ENCODE measurements at regions not wholly inside any gene's neighbourhood (a gene's known extent, or its start where the extent isn't known, plus 50 kb on each side); places are given as distances from the start of the nearest gene placed in this dataset.
"Not testable (repeated sequence)": the region's sequence is repeated elsewhere in the genome, so short reads cannot be mapped to it uniquely, and the experiment has no call there.

DNA sequence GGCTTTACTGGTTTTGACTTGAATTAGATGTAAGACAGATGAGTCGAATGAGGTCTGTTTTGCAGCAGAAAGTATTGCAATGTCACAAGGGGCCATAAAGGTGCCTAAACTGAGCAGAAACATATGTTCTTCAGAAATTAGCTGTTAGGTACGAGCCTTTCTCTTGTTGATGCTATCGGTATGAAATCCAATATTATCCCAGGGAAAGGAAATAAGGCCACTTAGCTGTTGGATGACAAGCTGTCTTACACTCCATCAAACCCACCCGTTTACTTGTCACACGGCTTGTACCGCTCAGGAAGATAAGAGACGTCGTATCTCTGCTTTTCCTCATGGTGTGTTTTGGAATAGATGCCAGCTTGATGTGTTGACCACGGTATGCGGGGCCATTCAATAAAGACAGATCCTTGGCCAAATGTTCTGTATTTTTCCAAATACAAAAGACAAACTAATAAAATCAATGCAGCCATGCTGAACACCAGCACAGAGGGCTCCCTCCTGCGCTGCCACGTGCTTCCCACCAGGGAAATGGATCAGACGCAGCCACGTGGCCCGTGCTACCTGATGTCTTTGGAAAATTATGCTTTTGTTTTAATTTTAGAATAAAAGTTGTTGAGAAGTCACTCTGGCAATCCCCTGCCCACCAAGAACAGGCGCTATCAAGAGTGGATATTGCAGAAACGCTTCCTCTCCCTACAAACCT, 255.9 kb upstream of the SULF2 start:
- no peak for DNase-seq (ENCODE audit: low spot score)

- DNase-seq (ENCODE audit: low spot score) = no peak
Measured at GRCh38 chr20:48040491-48040890, 255.2 kb upstream of the SULF2 start.

DNA sequence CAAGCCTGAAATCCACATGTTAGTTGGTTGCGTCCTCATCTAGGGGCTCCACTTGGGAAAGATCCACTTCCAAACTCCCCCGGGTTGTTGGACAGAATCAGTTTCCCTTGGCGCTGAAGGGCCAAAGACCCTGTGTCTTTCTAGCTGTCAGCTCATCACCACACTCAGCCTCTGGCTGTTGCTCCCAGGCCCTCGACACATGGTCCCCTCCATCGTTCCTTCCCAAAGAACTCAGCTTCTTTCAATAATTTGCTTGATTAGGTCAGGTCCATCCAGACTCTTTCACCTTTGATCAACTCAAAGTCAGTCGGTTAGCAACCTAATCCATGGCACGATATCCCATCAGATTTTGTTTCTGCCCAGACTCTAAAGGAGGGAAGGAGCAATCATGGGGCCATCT, 254.8 kb upstream of the SULF2 start:
- DNase-seq (ENCODE audit: low spot score) = no peak

DNA sequence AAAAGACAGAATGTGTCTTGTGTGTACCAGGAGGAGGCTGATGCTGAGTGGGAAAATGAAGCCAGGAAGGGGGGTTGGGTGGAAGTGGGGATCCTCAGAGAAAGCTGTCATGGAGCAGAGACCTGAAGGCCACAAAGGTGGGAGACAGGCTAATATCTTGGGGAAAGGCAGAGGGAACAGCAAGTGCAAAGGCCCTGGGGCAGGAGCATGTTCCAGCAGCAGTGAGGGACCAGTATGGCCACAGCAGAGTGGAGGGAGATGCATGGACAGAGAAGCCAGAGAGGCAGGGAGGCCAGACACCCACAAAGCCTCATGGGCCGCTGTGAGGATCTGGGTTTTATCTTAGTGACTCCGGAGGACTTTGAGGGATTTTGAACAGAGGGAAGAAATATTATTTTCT, 254.2 kb upstream of the SULF2 start:
- DNase-seq (ENCODE audit: low spot score) = no peak

GRCh38 chr20:48038713-48039112, 253.4 kb upstream of the SULF2 start:
- no peak for DNase-seq (ENCODE audit: low spot score)

DNA sequence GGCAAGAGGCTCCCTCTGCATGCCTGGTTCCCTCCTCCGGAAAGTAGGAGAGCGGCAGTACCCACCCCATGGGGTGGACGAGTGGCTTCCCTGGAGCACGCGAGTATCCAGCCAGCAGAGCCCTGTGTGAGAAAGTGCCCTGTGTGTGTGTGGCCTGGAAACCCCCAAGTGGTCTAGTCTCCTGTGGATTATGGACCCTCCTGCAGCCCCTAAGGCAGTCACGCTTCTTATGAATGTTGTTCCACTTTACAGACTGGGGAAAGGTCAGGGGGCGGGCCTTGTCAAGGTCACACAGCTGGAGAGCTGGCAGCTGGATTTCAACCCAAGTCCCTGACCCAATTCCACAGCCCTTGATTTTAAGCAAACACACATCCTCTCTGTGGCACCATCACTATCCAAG, 252.5 kb upstream of the SULF2 start:
- not testable (repeated sequence) for DNase-seq (ENCODE audit: low spot score)

- no peak for DNase-seq (ENCODE audit: low spot score)
Measured at GRCh38 chr20:48035961-48036731, 250.9 kb upstream of the SULF2 start.

- DNase-seq (ENCODE audit: low spot score) = no peak
Measured at GRCh38 chr20:48034751-48035150, 249.5 kb upstream of the SULF2 start.

DNA sequence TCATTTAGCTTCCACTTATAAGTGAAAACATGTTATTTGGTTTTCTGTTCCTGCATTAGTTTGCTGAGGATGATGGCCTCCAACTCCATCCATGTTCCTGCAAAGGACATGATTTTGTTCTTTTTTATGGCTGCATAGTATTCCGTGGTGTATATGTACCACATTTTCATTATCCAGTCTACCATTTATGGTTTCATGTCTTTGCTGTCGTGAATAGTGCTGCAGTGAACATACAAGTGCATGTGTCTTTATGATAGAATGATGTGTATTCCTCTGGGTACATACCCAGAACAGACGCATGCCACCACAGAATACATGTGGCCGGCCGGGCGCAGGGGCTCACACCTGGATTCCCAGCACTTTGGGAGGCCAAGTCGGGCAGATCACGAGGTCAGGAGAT, 247.7 kb upstream of the SULF2 start:
- not testable (repeated sequence) for DNase-seq (ENCODE audit: low spot score)

- no peak for DNase-seq (ENCODE audit: low spot score)
Measured at GRCh38 chr20:48031122-48031521, 245.8 kb upstream of the SULF2 start.

- no peak for DNase-seq (ENCODE audit: low spot score)
Measured at GRCh38 chr20:48026981-48027592, 241.8 kb upstream of the SULF2 start.

DNA sequence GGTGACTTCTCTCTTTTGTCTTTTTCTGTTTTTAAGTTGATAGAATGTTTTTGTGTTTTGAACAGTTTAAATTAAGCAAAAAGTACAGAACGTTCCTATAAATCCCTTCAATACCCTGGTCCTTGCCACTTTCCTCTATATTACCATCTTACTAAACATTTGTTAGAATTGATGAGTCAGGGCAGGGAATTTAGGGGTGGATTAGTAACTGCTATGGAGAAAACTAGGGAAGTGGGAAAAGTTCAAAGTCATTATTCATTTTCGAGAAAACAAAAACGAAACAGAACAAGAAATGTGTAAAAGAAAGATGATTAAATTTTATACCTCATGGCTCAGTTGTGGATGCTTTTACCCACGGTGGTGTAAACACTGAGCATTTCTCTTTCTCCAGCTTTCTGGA, 240.4 kb upstream of the SULF2 start:
- no peak for DNase-seq (ENCODE audit: low spot score)

GRCh38 chr20:48025051-48025515, 239.8 kb upstream of the SULF2 start:
- DNase-seq (ENCODE audit: low spot score) = no peak

DNA sequence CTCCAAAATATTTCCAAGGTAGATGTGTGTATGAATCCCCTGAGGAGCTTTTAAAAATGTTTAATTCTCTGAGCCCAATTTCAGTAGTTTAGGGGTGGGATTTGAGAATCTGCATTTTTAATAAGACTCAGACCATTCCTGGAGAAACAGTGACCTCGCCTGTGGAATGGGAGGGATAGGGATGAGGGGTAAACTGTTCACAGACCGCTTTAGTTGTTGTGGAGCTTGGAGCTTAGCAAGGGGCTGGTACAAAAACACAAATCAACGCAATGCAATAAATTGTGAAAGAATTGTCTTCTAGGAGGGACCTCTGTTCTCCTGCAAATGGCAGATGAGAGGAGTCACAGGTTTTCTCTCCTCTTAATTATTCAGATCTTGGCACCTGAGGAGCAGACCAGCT, 239.3 kb upstream of the SULF2 start:
- DNase-seq (ENCODE audit: low spot score) = no peak

DNA sequence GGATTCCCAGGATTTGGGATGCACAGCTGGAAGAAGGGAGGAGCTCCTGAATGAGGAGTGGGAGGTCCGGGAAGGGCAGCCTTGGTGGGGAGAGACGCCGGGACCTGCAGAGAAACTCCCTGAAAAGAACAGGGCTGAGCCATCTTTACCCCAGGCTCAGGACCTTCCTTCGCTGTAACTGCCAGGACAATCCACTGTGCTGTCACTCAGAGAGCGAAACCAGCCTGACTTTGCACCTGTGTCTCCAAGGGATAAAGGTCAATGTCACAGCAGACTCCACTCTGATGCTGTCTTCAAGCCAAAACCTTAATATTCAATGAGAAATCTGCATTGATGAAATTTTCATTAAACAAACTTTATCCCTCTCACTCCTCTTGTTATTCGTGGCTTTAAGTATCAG, 235.4 kb upstream of the SULF2 start:
- DNase-seq (ENCODE audit: low spot score) = not testable (repeated sequence)

GRCh38 chr20:48019940-48020339, 234.7 kb upstream of the SULF2 start:
- no peak for DNase-seq (ENCODE audit: low spot score)

DNA sequence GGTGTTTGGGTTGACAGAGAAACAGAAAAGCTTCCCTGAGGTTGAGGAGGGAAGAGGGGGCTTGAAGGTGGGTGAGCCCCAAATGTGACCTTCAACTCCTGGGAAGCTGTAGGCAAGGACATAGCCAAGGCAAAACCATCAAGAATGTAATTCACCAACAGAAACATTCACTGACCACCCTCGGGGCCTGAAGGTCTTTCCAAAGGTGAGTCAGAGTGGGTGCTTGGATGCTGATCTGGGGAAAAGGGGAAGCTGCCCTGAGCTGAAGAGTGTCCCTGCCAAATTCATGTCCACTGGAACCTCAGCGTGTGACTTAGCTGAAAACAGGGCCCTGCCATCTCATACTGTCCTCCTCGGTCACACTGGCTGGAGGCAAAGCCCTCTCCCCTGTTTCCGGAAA, 234.2 kb upstream of the SULF2 start:
- no peak for DNase-seq (ENCODE audit: low spot score)

GRCh38 chr20:48018851-48019250, 233.6 kb upstream of the SULF2 start:
- not testable (repeated sequence) for DNase-seq (ENCODE audit: low spot score)

DNA sequence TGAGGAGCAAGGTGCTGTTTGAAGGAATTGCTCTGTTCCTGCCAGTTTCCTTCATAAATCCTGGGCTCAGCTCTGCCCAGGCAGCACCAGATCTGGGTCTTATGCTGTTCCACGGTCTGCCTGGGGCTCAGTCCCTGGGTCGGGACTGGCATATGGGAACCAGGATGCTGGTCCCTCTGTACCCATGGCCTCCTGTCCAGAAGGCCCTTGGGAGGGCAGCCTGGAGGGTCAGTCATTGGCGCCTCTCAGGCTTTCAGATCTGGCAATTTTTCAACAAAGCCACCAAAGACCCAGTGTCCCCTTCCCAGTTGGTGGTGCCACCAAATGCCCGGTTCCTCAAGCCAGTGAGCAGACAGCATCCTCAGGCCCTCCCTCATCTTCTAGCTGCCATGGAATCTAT, 232.7 kb upstream of the SULF2 start:
- DNase-seq (ENCODE audit: low spot score) = no peak

DNA sequence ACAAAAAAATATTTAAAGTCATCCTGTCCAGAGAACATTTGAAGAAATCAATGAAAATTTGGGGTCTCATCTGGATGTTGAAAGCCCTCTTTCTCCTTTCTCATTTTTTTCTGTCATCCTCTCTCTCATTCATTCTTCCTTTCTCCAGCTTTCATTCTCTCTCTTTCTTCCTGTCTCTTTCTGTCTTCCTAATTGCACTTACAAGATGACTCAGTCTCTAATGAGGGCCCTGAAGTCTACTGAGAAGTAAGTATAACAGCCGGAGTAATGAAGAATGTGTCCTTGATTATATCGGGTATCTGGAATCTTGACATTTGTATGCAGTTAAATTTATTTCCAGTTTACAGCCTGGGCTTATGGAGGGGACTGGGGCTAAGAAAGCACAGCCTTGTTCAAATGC, 232.2 kb upstream of the SULF2 start:
- DNase-seq (ENCODE audit: low spot score) = no peak

DNA sequence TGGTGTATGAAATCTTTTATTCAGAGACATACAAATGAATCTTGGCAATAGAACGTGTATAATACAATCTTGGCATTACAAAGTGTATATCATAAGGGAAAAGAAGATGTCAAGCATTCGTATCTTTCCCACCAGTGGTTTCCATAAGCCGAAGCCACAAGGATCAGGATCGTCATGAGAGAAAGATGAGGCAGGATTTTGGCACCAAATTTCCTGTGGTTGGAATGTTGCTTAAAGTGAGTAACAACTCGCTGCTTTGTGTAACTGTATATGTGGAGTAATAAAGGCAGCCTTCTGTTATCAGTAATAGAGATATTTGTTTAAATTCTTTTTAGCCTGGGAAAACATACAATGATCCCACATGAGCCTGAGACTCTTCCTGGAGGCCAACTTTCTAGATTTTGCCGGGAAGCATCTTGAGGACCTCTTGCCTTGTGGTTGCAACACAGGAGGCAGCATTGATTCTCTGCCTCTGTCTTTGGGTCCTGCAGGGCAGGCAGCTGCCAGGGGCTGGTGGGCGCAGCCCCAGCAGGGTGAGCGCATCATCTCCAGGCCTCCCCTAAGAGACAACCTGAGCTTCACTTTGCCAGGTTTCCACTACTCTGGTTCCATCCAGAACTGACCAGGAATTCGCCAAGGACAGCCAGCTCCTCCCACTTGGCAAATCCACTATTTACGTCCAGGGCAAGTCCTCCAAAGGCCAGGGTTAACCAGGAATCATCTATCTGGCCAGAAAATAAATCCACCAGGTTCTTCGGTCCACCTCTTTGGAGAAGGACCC, 230.9 kb upstream of the SULF2 start:
- DNase-seq (ENCODE audit: low spot score) = no peak

DNA sequence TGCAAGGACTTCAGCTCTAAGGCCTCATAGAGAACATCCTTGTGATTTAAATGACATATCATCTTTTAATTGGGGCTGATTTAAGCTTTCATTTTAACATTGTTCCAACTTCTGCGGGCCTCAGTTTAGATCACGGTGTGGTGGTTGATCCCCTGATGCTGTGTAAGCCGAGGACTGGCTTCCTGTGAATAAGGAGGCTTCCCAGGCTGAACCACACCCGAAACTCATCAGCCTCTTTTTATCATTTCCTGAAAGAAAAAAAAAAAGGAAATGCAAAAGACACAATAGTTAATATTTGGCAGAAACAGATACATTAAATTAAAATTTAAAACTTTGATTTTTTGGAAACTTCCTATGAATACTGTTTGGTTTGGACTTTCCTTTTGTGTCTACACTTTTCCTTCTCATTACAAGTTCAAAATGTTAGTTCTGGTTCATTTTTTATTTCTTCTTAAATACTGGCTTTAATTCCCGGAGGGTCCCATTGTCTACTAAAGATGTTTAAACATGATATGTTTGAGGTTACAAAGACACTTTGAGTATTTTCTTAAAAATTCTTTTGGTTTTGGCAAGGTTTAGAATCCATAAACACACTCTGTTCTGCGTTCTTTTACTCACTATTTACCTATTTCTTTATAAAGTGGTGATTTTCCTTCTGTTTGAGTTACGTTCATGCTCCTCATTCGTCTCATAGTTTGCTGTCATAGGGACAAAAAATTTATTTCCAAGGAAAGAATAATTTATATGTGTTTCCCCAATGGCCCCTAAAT, 230.0 kb upstream of the SULF2 start:
- no peak for DNase-seq (ENCODE audit: low spot score)
